ENCODE measurements at regions not wholly inside any gene's neighbourhood (a gene's known extent, or its start where the extent isn't known, plus 50 kb on each side); places are given as distances from the start of the nearest gene placed in this dataset.

DNA sequence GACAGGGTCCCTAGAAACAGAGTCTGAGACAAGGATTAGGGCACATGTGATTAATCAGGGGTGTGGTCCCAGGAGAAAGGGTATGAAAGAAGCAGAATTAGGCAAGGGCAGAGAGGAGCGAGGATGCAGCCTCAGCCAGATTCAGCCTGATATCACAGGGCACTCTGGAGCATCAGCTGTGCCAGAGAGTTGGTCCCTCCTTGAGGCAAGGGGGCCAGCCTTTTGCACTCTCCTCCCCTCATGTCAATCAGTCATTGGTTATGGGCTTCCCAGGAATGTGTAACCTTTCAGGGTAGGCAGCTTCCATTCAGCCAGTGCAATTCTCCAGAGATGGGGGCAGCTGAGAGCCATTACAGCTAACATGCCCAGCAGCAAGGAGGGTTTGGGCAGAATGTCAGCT lies 152.6 kb upstream of the LHX1 start:
- ATAC-seq: no peak
- TF ChIP-seq, protein P1, sequence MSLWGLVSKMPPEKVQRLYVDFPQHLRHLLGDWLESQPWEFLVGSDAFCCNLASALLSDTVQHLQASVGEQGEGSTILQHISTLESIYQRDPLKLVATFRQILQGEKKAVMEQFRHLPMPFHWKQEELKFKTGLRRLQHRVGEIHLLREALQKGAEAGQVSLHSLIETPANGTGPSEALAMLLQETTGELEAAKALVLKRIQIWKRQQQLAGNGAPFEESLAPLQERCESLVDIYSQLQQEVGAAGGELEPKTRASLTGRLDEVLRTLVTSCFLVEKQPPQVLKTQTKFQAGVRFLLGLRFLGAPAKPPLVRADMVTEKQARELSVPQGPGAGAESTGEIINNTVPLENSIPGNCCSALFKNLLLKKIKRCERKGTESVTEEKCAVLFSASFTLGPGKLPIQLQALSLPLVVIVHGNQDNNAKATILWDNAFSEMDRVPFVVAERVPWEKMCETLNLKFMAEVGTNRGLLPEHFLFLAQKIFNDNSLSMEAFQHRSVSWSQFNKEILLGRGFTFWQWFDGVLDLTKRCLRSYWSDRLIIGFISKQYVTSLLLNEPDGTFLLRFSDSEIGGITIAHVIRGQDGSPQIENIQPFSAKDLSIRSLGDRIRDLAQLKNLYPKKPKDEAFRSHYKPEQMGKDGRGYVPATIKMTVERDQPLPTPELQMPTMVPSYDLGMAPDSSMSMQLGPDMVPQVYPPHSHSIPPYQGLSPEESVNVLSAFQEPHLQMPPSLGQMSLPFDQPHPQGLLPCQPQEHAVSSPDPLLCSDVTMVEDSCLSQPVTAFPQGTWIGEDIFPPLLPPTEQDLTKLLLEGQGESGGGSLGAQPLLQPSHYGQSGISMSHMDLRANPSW (CRISPR knock-in tag; conservative IDR thresholded peaks at IDR 0.05; ENCODE audit: low read depth): no peak
- TF ChIP-seq ZNF512 (CRISPR knock-in tag; IDR thresholded peaks at IDR 0.05; ENCODE audit: borderline replicate concordance): no peak
- no peak for TF ChIP-seq FOXK1 (CRISPR knock-in tag; IDR thresholded peaks at IDR 0.05)
- TF ChIP-seq NFATC4 (CRISPR knock-in tag; IDR thresholded peaks at IDR 0.05): no peak
- no peak for TF ChIP-seq TCF7 (CRISPR knock-in tag; IDR thresholded peaks at IDR 0.05; ENCODE audit: low read depth)
- TF ChIP-seq, protein P2, sequence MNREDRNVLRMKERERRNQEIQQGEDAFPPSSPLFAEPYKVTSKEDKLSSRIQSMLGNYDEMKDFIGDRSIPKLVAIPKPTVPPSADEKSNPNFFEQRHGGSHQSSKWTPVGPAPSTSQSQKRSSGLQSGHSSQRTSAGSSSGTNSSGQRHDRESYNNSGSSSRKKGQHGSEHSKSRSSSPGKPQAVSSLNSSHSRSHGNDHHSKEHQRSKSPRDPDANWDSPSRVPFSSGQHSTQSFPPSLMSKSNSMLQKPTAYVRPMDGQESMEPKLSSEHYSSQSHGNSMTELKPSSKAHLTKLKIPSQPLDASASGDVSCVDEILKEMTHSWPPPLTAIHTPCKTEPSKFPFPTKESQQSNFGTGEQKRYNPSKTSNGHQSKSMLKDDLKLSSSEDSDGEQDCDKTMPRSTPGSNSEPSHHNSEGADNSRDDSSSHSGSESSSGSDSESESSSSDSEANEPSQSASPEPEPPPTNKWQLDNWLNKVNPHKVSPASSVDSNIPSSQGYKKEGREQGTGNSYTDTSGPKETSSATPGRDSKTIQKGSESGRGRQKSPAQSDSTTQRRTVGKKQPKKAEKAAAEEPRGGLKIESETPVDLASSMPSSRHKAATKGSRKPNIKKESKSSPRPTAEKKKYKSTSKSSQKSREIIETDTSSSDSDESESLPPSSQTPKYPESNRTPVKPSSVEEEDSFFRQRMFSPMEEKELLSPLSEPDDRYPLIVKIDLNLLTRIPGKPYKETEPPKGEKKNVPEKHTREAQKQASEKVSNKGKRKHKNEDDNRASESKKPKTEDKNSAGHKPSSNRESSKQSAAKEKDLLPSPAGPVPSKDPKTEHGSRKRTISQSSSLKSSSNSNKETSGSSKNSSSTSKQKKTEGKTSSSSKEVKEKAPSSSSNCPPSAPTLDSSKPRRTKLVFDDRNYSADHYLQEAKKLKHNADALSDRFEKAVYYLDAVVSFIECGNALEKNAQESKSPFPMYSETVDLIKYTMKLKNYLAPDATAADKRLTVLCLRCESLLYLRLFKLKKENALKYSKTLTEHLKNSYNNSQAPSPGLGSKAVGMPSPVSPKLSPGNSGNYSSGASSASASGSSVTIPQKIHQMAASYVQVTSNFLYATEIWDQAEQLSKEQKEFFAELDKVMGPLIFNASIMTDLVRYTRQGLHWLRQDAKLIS (CRISPR knock-in tag; IDR thresholded peaks at IDR 0.05; ENCODE audit: borderline replicate concordance): no peak
- TF ChIP-seq SP1 (CRISPR knock-in tag; conservative IDR thresholded peaks at IDR 0.05): no peak
- no peak for TF ChIP-seq ATF1 (CRISPR knock-in tag; IDR thresholded peaks at IDR 0.05)
- TF ChIP-seq, protein P3, sequence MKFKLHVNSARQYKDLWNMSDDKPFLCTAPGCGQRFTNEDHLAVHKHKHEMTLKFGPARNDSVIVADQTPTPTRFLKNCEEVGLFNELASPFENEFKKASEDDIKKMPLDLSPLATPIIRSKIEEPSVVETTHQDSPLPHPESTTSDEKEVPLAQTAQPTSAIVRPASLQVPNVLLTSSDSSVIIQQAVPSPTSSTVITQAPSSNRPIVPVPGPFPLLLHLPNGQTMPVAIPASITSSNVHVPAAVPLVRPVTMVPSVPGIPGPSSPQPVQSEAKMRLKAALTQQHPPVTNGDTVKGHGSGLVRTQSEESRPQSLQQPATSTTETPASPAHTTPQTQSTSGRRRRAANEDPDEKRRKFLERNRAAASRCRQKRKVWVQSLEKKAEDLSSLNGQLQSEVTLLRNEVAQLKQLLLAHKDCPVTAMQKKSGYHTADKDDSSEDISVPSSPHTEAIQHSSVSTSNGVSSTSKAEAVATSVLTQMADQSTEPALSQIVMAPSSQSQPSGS (CRISPR knock-in tag; IDR thresholded peaks at IDR 0.05; ENCODE audit: borderline replicate concordance, low read depth): no peak
- no peak for TF ChIP-seq ZBTB21 (CRISPR knock-in tag; IDR thresholded peaks at IDR 0.05; ENCODE audit: borderline replicate concordance)
- TF ChIP-seq MYBL2 (CRISPR knock-in tag; IDR thresholded peaks at IDR 0.05): no peak
- TF ChIP-seq CREB1 (CRISPR knock-in tag; IDR thresholded peaks at IDR 0.05): no peak
- no peak for TF ChIP-seq TP53 (CRISPR knock-in tag; IDR thresholded peaks at IDR 0.05)
- no peak for TF ChIP-seq FOXP1 (CRISPR knock-in tag; IDR thresholded peaks at IDR 0.05; ENCODE audit: borderline replicate concordance)
- Mint-ChIP-seq H3K36me3 (0 out of 2 replicates have a peak, but pooled peaks cover 3% of the 10 kb centered on the region), H3K27ac (no peak overlapping the region), H3K27me3 (ENCODE audit: low read depth) (peaks cover 5% of the 10 kb centered on the region), H3K4me3 (no peak overlapping the region), H3K9me3 (peaks cover 5% of the 10 kb centered on the region), H3K4me1 (no peaks in the 10 kb centered on the region)
- POLR2A ChIA-PET: no interaction called here
- CTCF ChIA-PET: interaction anchor here (1.0 kb wide), 1 partner anchor 13 kb away, joined by 3 read pairs; no protein-coding TSS in a partner anchor
- no peak for DNase-seq (ENCODE audit: low spot score)

DNA sequence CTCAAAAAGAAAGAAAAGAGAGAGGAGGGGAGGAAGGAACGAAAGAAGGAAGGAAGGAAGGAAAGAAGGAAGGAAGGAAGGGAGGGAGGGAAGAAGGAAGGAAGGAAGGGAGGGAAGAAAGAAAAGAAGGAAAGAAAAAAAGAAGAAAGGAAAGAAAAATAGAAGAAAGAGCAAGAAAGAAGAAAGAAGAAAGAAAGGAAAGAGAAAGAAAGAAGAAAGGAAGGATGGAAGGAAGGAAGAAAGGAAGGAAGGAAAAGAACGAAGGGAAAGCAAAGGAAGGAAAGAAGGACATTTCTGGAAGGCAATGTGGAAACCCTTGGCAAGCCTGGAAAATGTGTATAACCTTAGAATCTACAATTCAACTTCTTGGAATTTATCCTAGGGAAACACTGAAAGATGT lies 150.4 kb upstream of the LHX1 start:
- H3K4me3 Mint-ChIP-seq: no peak overlapping the region
- DNase-seq (ENCODE audit: low spot score) (no peak), ATAC-seq (no peak)
- ChIA-PET POLR2A (no interaction called here), CTCF (no interaction called here)
- H3K9me3 Mint-ChIP-seq: peaks cover 5% of the 10 kb centered on the region
- H3K4me1 Mint-ChIP-seq: peaks cover 14% of the 10 kb centered on the region
- H3K36me3 Mint-ChIP-seq: 0 out of 2 replicates have a peak, but pooled peaks cover 3% of the 10 kb centered on the region
- H3K27me3 Mint-ChIP-seq (ENCODE audit: low read depth): peaks cover 5% of the 10 kb centered on the region; the same call in 1 of the 2 replicates
- H3K27ac Mint-ChIP-seq: no peak overlapping the region
- TF ChIP-seq NR3C1 (CRISPR knock-in tag; conservative IDR thresholded peaks at IDR 0.05; ENCODE audit: low read depth) (no peak), EMX1 (CRISPR knock-in tag; IDR thresholded peaks at IDR 0.05) (no peak), USF1 (CRISPR knock-in tag; IDR thresholded peaks at IDR 0.05) (no peak), ZNF512 (CRISPR knock-in tag; IDR thresholded peaks at IDR 0.05; ENCODE audit: borderline replicate concordance) (no peak), CREB1 (CRISPR knock-in tag; IDR thresholded peaks at IDR 0.05) (no peak), KAT7 (CRISPR knock-in tag; IDR thresholded peaks at IDR 0.05; ENCODE audit: borderline replicate concordance) (no peak)
- TF ChIP-seq, protein P4, sequence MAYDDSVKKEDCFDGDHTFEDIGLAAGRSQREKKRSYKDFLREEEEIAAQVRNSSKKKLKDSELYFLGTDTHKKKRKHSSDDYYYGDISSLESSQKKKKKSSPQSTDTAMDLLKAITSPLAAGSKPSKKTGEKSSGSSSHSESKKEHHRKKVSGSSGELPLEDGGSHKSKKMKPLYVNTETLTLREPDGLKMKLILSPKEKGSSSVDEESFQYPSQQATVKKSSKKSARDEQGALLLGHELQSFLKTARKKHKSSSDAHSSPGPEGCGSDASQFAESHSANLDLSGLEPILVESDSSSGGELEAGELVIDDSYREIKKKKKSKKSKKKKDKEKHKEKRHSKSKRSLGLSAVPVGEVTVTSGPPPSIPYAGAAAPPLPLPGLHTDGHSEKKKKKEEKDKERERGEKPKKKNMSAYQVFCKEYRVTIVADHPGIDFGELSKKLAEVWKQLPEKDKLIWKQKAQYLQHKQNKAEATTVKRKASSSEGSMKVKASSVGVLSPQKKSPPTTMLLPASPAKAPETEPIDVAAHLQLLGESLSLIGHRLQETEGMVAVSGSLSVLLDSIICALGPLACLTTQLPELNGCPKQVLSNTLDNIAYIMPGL (CRISPR knock-in tag; IDR thresholded peaks at IDR 0.05): no peak

All from WTC11 (cell line).